IPS-18a (cell line): ENCODE measurements at regions not wholly inside any gene's neighbourhood (a gene's known extent, or its start where the extent isn't known, plus 50 kb on each side); places are given as distances from the start of the nearest gene placed in this dataset.
"Not testable (repeated sequence)": the region's sequence is repeated elsewhere in the genome, so short reads cannot be mapped to it uniquely, and the experiment has no call there.

Experiments
- H3K27ac ChIP-seq: one replicate; pipeline ENCODE4 v1.5.1; 2013; ENCODE audit warnings: low read length
- H3K27me3 ChIP-seq: one replicate; pipeline ENCODE4 v1.6.1; 2013; ENCODE audit warnings: mild to moderate bottlenecking, low read length; ENCODE audit not compliant: control insufficient read depth, insufficient read depth
- H3K36me3 ChIP-seq: one replicate; pipeline ENCODE4 v1.6.1; 2013; ENCODE audit warnings: low read depth, low read length; ENCODE audit not compliant: control insufficient read depth
- H3K4me1 ChIP-seq: one replicate; pipeline ENCODE4 v1.6.1; 2013; ENCODE audit warnings: low read depth, low read length; ENCODE audit not compliant: control insufficient read depth
- H3K4me3 ChIP-seq: one replicate; pipeline ENCODE4 v1.5.1; 2013; ENCODE audit warnings: low read length
- H3K9ac ChIP-seq: one replicate; pipeline ENCODE4 v1.6.1; 2013; ENCODE audit warnings: mild to moderate bottlenecking, low read length, moderate library complexity
- H3K9me3 ChIP-seq: one replicate; pipeline ENCODE4 v1.6.1; 2013; ENCODE audit warnings: low read depth, low read length; ENCODE audit not compliant: control insufficient read depth

DNA sequence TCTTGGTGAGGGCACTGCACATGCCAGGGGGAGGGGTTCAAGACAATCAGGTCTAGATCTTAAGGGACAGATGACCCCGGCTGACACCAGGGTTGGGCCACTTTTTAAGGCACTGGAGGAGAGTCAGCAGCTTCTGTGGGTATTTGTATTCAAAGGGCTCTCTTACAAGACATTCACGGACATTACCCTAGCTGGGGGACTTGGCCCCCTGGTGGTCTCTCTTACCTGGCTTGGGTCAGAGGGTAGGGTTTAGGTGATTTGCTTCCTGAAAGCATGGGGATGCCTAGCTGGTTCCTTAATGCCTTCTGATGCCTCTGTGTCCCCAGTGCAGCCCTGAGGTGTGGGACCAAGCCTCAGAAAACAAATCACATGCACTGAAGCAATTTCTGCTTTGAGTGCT, 354.7 kb downstream of the CDC5L start:
- Histone ChIP-seq H3K36me3 (no peaks in the 10 kb centered on the region), H3K4me1 (peaks cover 8% of the 10 kb centered on the region), H3K9ac (no peak overlapping the region), H3K4me3 (no peak overlapping the region), H3K27me3 (no peaks in the 10 kb centered on the region), H3K9me3 (peaks cover 11% of the 10 kb centered on the region), H3K27ac (no peak overlapping the region)

DNA sequence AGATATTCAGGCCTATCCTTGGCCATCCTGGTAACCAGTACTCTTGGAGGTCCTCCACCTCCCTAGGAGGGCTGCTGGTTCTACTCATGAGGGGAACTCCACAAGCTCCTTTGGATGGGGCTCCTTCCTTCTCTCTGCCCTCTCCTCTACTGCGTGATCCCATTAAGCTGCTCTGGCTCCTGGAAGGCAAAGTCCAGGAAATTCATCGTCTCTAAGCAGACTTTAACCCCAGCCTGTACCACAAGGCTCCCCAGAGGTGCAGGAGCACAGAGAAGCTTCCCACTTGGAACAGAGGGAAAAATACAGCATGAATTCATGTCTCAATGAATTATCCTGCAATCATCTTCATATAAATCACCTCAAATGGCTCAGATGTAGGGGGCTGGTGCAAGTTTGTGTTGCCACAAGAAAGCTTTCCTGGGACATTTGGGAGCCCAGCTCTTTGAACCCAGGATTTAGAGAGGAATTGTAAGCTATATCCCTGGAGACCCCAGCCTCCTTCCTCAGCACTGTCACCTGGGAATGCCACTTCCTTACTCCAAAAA, 355.4 kb downstream of the CDC5L start:
- no peak overlapping the region for H3K4me3 ChIP-seq
- no peaks in the 10 kb centered on the region for H3K36me3 ChIP-seq
- H3K27ac ChIP-seq: no peak overlapping the region
- H3K4me1 ChIP-seq: peaks cover 8% of the 10 kb centered on the region
- H3K9me3 ChIP-seq: peaks cover 11% of the 10 kb centered on the region
- no peak overlapping the region for H3K9ac ChIP-seq
- H3K27me3 ChIP-seq: no peaks in the 10 kb centered on the region

DNA sequence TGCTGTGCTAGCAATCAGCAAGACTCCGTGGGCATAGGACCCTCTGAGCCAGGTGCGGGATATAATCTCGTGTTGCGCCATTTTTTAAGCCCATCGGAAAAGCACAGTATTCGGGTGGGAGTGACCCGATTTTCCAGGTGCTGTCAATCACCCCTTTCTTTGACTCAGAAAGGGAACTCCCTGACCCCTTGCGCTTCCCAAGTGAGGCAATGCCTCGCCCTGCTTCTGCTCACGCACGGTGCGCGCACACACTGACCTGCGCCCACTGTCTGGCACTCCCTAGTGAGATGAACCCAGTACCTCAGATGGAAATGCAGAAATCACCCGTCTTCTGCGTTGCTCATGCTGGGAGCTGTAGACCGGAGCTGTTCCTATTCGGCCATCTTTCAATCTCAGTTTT, 372.6 kb downstream of the CDC5L start:
- not testable (repeated sequence) for H3K9me3 ChIP-seq, H3K27me3 ChIP-seq, H3K9ac ChIP-seq, H3K36me3 ChIP-seq, H3K27ac ChIP-seq, H3K4me1 ChIP-seq, H3K4me3 ChIP-seq

DNA sequence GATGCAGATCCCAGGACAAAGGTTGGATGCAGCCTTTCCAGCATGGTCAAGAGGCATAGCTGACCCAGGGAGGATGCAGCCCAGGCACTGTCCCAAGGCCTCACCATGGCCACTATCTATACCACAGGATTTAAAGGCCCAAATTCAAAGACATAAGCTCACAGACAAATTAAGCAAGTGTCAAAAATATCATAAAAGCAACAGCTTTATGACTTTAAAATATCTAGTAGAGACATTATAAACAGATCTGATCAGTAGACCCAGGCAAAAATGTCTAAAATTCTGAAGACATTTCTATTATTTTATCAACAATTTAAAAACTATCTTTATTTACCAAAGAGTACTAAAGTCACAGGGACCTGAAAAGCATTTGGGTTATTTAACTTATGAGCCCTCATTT, 373.5 kb downstream of the CDC5L start:
- no peaks in the 10 kb centered on the region for H3K4me1 ChIP-seq
- peaks cover 3% of the 10 kb centered on the region for H3K9me3 ChIP-seq
- H3K36me3 ChIP-seq: no peaks in the 10 kb centered on the region
- H3K27ac ChIP-seq: no peak overlapping the region
- H3K27me3 ChIP-seq: no peaks in the 10 kb centered on the region
- H3K9ac ChIP-seq: no peak overlapping the region
- H3K4me3 ChIP-seq: no peak overlapping the region

DNA sequence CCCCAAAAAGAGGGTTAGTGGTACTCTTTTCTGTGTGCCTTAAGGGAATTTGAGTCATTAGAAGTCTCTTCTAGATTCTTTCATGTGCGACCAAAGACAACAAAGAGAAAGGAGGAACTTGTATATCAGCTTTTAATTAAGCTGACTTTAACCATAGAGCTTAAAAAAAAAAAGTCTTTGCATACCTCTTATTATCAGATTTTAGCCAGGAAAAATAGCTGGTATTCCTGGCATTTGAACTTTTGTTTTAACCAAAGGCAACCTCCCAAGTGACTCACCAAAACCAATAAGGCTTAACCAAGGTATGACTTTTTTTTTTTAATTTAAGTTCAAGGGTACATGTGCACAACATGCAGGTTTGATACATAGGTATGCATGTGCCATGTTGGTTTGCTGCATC, 375.0 kb downstream of the CDC5L start:
- Histone ChIP-seq H3K4me3 (no peak overlapping the region), H3K4me1 (no peaks in the 10 kb centered on the region), H3K9ac (no peak overlapping the region), H3K9me3 (peaks cover 3% of the 10 kb centered on the region), H3K27me3 (no peaks in the 10 kb centered on the region), H3K27ac (no peak overlapping the region), H3K36me3 (no peaks in the 10 kb centered on the region)

DNA sequence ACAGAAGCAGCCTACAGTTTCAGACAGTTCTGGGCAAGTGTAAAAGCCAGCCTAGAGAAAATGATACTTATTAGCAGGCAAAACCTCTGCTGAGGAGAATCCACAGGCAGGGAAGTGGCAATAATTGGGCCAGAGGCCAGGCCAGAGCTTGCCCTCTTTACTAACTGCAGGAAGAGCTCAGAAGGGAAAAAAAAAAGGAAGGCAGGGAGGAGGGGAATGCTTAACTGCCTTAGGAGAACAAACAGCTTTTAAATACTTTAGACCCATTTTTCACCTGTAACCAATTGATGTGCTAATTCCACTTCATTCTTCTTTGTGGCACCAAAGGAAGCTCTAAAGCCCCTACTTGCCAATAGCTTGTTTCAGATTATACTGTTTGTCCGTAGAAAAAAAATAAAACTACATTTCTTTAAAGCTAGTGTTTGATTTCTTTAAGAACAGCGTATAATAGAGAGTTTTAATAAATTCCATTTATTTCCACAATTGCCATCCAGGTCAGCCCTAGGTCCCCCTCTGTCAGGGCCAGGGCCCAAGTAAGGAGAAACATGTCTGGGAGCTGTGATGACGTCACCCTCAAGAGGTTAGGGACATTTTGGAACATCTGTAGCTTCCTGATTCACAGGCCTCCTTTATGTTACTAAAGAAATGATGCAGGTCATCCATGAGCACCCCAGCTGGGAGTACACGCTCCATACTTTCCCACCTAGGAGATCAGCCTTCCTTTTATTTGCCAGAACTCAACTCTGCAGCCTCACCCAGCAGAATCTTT, 384.3 kb downstream of the CDC5L start:
- H3K4me3 ChIP-seq: no peak overlapping the region

DNA sequence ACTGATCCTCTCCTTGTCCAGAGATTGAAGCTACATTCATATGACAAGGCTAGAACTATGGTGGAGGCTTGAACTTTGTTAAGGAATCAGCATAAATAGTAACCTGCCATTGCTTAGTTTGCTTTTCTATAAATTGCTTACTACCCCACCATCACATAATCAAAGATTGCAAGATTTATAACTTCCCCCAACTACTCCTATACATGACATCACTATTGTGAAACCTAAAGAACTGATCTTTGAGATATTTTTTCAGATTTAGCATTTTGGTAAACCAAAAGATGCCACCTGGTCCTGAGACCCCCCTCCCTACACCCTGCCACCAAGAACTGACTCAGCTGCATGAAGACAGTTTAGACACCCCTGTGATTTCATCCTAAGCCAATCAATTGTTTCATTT, 385.3 kb downstream of the CDC5L start:
- H3K4me3 ChIP-seq: no peak overlapping the region
- H3K27ac ChIP-seq: no peak overlapping the region
- H3K4me1 ChIP-seq: peaks cover 7% of the 10 kb centered on the region
- no peaks in the 10 kb centered on the region for H3K36me3 ChIP-seq
- H3K9me3 ChIP-seq: no peaks in the 10 kb centered on the region
- H3K27me3 ChIP-seq: no peaks in the 10 kb centered on the region
- H3K9ac ChIP-seq: no peak overlapping the region

More for the DNA sequence above, 384.3 kb downstream of the CDC5L start:
- H3K27ac ChIP-seq: no peak overlapping the region
- no peaks in the 10 kb centered on the region for H3K9me3 ChIP-seq
- H3K36me3 ChIP-seq: no peaks in the 10 kb centered on the region
- peaks cover 7% of the 10 kb centered on the region for H3K4me1 ChIP-seq
- no peaks in the 10 kb centered on the region for H3K27me3 ChIP-seq
- no peak overlapping the region for H3K9ac ChIP-seq

DNA sequence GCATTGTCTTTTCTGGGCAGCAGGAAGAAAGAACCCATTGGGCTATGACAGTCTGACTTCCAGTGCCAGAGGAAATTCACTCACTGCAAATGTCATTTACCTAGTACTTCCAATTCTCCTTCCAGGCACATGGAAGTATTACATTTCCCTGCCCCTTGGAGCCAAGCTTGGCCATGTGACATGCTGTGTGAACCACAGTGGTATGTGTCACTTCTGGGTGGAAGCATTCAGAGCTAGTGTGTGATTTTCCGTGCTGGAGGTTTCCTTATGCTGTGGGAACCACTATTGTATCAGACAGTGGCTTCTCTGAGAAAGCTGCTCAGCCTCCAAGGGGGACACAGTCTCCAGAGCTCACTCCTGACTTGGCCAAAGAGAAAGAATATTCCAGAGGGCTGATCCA, 387.6 kb downstream of the CDC5L start:
- H3K27ac ChIP-seq: no peak overlapping the region
- no peaks in the 10 kb centered on the region for H3K27me3 ChIP-seq
- no peak overlapping the region for H3K9ac ChIP-seq
- no peaks in the 10 kb centered on the region for H3K36me3 ChIP-seq
- H3K4me1 ChIP-seq: peaks cover 12% of the 10 kb centered on the region
- H3K4me3 ChIP-seq: no peak overlapping the region
- no peaks in the 10 kb centered on the region for H3K9me3 ChIP-seq

DNA sequence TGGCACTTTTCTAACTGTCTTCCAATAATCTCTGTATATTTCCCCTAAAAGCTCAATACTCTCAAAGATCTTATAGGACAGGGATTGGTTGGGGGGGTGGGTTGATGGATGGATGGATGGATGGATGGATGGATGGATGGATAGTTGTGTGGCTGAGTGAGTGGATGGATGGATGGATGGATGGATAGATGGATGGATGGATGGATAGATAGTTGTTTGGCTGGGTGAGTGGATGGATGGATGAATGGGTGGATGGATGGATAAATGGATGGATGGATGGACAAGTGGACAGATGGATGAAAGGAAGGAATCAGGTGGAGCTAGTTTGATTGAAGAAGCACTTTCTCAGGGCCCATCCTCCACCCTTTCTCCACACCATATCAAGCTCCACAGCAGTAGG, 388.8 kb downstream of the CDC5L start:
- Histone ChIP-seq H3K4me3 (no peak overlapping the region), H3K9ac (no peak overlapping the region), H3K4me1 (peaks cover 12% of the 10 kb centered on the region), H3K27me3 (no peaks in the 10 kb centered on the region), H3K27ac (no peak overlapping the region), H3K9me3 (no peaks in the 10 kb centered on the region), H3K36me3 (no peaks in the 10 kb centered on the region)

DNA sequence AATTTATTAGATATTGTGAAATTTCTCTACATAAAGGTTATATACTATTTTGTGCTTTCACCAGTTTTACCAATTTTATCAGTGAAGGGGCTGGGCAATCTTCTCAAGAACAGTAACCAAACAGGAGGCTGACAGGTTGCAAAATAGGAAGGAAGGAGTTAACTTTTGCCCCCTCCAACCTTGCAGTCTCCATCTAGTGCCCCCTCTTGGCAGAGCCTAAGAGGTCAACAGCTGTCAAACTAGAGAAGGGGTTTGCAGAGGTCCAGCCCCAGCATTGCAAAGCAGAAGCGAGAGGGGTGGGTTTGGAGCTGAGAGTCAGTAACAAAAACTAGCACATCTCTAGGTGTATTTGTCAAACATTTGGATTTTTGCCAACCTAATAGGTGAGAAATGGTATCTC, 391.0 kb downstream of the CDC5L start:
- H3K9me3 ChIP-seq: no peaks in the 10 kb centered on the region
- H3K27ac ChIP-seq: no peak overlapping the region
- H3K36me3 ChIP-seq: no peaks in the 10 kb centered on the region
- H3K27me3 ChIP-seq: no peaks in the 10 kb centered on the region
- no peak overlapping the region for H3K9ac ChIP-seq
- H3K4me3 ChIP-seq: no peak overlapping the region
- peaks cover 5% of the 10 kb centered on the region for H3K4me1 ChIP-seq
